ENCODE measurements at regions not wholly inside any gene's neighbourhood (a gene's known extent, or its start where the extent isn't known, plus 50 kb on each side); places are given as distances from the start of the nearest gene placed in this dataset.

DNA sequence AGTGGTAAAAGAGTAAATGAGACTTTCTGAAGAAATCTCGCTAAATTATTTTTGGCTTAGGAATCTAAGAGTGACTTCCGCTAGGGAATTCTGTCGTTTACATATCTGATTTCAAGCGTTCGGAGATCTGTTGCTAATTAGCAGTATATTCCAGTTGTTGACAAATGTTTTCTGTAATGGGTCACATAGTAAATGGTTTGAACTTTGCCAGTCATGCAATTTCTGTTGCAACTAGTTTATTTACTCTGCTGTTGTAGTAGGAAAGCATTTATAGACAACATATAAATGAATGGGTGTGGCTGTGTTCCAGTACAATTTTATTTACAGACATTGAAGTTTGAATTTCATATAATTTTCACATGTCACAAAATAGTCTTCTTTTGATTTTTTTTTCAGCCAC, 57.4 kb upstream of the JAK2 start:
- TF ChIP-seq, protein P1, sequence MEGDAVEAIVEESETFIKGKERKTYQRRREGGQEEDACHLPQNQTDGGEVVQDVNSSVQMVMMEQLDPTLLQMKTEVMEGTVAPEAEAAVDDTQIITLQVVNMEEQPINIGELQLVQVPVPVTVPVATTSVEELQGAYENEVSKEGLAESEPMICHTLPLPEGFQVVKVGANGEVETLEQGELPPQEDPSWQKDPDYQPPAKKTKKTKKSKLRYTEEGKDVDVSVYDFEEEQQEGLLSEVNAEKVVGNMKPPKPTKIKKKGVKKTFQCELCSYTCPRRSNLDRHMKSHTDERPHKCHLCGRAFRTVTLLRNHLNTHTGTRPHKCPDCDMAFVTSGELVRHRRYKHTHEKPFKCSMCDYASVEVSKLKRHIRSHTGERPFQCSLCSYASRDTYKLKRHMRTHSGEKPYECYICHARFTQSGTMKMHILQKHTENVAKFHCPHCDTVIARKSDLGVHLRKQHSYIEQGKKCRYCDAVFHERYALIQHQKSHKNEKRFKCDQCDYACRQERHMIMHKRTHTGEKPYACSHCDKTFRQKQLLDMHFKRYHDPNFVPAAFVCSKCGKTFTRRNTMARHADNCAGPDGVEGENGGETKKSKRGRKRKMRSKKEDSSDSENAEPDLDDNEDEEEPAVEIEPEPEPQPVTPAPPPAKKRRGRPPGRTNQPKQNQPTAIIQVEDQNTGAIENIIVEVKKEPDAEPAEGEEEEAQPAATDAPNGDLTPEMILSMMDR (conservative IDR thresholded peaks at IDR 0.05; ENCODE audit: low read length) = no peak
- no peak for TF ChIP-seq EZH2phosphoT487 (IDR thresholded peaks at IDR 0.05; ENCODE audit: borderline replicate concordance, low read depth, low read length)
